ENCODE measurements at regions not wholly inside any gene's neighbourhood (a gene's known extent, or its start where the extent isn't known, plus 50 kb on each side); places are given as distances from the start of the nearest gene placed in this dataset.
"Not testable (repeated sequence)": the region's sequence is repeated elsewhere in the genome, so short reads cannot be mapped to it uniquely, and the experiment has no call there.

- no peak for DNase-seq
Observed at GRCh38 chr3:64385277-64385676, 160.0 kb upstream of the PRICKLE2 start.

- no peak for DNase-seq
Observed at GRCh38 chr3:64384561-64384960, 159.3 kb upstream of the PRICKLE2 start.

- no peak for DNase-seq
Observed at GRCh38 chr3:64382153-64382552, 156.9 kb upstream of the PRICKLE2 start.

GRCh38 chr3:64381367-64381766 lies 156.1 kb upstream of the PRICKLE2 start:
- DNase-seq, result no peak

GRCh38 chr3:64380546-64380945 lies 155.3 kb upstream of the PRICKLE2 start:
- peak; percentile 16 for DNase-seq

- no peak for DNase-seq
Observed at GRCh38 chr3:64379221-64379620, 154.0 kb upstream of the PRICKLE2 start.

GRCh38 chr3:64377942-64378341 lies 152.7 kb upstream of the PRICKLE2 start:
- no peak for DNase-seq

- no peak for DNase-seq
Observed at GRCh38 chr3:64375737-64376136, 150.5 kb upstream of the PRICKLE2 start.

GRCh38 chr3:64369390-64369789 lies 144.1 kb upstream of the PRICKLE2 start:
- DNase-seq, result no peak

- DNase-seq, result no peak
Observed at GRCh38 chr3:64368257-64369020, 143.2 kb upstream of the PRICKLE2 start.

- no peak for DNase-seq
Observed at GRCh38 chr3:64365877-64366276, 140.6 kb upstream of the PRICKLE2 start.

GRCh38 chr3:64363842-64364241 lies 138.6 kb upstream of the PRICKLE2 start:
- DNase-seq, result no peak

- DNase-seq, result no peak
Observed at GRCh38 chr3:64361962-64362735, 136.9 kb upstream of the PRICKLE2 start.

GRCh38 chr3:64361036-64361435 lies 135.8 kb upstream of the PRICKLE2 start:
- not testable (repeated sequence) for DNase-seq

- no peak for DNase-seq
Observed at GRCh38 chr3:64360280-64360679, 135.0 kb upstream of the PRICKLE2 start.

GRCh38 chr3:64359735-64360134 lies 134.5 kb upstream of the PRICKLE2 start:
- DNase-seq, result no peak

GRCh38 chr3:64358853-64359252 lies 133.6 kb upstream of the PRICKLE2 start:
- no peak for DNase-seq

GRCh38 chr3:64358176-64358575 lies 132.9 kb upstream of the PRICKLE2 start:
- no peak for DNase-seq

GRCh38 chr3:64357481-64357880 lies 132.2 kb upstream of the PRICKLE2 start:
- DNase-seq, result no peak

- DNase-seq, result peak; percentile 59
Observed at GRCh38 chr3:64355401-64355807, 130.1 kb upstream of the PRICKLE2 start.

GRCh38 chr3:64354956-64355355 lies 129.7 kb upstream of the PRICKLE2 start:
- DNase-seq, result no peak

GRCh38 chr3:64354221-64354620 lies 129.0 kb upstream of the PRICKLE2 start:
- DNase-seq, result no peak

GRCh38 chr3:64353226-64353625 lies 128.0 kb upstream of the PRICKLE2 start:
- DNase-seq, result no peak

GRCh38 chr3:64352639-64352992 lies 127.3 kb upstream of the PRICKLE2 start:
- no peak for DNase-seq
